ENCODE measurements at regions not wholly inside any gene's neighbourhood (a gene's known extent, or its start where the extent isn't known, plus 50 kb on each side); places are given as distances from the start of the nearest gene placed in this dataset.

DNA sequence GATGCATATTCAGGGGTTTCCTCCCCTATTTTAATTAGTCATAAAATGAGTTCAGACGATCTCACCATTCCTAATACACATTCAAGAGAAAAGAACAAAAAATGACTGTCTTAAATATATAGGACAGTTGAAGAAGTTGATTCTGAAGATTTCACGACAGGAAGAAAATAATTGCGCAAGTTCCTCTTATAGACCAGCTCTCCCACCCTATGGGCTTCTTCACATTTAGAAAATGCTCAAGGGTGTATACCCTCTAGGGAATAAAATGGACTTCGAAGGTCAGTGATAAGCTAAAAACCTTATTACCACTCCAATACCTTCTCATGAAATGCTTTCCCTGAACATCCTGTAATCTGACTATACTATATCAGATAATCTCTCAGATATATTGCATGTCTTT, 149.2 kb upstream of the TEX13C start:
- Mint-ChIP-seq H3K27ac (no peak overlapping the region), H3K36me3 (no peaks in the 10 kb centered on the region), H3K27me3 (no peaks in the 10 kb centered on the region), H3K4me1 (ENCODE audit: unreplicated experiment) (no peaks in the 10 kb centered on the region), H3K9me3 (no peaks in the 10 kb centered on the region), H3K4me3 (no peak overlapping the region)
- TF ChIP-seq, protein P1, sequence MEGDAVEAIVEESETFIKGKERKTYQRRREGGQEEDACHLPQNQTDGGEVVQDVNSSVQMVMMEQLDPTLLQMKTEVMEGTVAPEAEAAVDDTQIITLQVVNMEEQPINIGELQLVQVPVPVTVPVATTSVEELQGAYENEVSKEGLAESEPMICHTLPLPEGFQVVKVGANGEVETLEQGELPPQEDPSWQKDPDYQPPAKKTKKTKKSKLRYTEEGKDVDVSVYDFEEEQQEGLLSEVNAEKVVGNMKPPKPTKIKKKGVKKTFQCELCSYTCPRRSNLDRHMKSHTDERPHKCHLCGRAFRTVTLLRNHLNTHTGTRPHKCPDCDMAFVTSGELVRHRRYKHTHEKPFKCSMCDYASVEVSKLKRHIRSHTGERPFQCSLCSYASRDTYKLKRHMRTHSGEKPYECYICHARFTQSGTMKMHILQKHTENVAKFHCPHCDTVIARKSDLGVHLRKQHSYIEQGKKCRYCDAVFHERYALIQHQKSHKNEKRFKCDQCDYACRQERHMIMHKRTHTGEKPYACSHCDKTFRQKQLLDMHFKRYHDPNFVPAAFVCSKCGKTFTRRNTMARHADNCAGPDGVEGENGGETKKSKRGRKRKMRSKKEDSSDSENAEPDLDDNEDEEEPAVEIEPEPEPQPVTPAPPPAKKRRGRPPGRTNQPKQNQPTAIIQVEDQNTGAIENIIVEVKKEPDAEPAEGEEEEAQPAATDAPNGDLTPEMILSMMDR (conservative IDR thresholded peaks at IDR 0.05): no peak
- no peak for DNase-seq (ENCODE audit: extremely low spot score, unreplicated experiment)

DNA sequence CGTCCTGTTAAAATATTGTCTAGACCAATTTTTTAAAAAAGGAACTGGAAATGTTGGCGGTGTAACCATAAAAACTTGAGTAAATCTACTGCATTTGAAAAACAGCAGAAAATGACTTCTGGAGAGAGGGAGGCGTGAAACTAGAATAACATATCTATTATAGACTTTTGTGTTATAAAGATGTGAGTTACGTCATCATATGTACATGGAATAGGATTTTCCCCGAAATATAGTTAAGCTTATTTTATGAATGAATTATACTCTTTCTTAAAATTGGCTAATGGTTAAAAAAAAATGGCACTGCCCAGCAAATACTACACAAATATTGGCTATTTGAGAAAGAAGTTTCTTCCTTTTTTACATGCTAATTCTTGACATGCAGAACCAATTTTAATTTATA, 147.1 kb upstream of the TEX13C start:
- no peaks in the 10 kb centered on the region for H3K36me3 Mint-ChIP-seq
- TF ChIP-seq, protein P1 (conservative IDR thresholded peaks at IDR 0.05): no peak
- H3K27ac Mint-ChIP-seq: no peak overlapping the region
- DNase-seq (ENCODE audit: extremely low spot score, unreplicated experiment): no peak
- no peak overlapping the region for H3K4me3 Mint-ChIP-seq
- H3K9me3 Mint-ChIP-seq: no peaks in the 10 kb centered on the region
- no peaks in the 10 kb centered on the region for H3K27me3 Mint-ChIP-seq
- H3K4me1 Mint-ChIP-seq (ENCODE audit: unreplicated experiment): no peaks in the 10 kb centered on the region

GRCh38 chrX:125175991-125176584, 143.6 kb upstream of the TEX13C start:
- Mint-ChIP-seq H3K36me3 (no peaks in the 10 kb centered on the region), H3K4me3 (no peak overlapping the region), H3K27me3 (no peaks in the 10 kb centered on the region), H3K27ac (no peak overlapping the region), H3K9me3 (no peaks in the 10 kb centered on the region), H3K4me1 (ENCODE audit: unreplicated experiment) (no peaks in the 10 kb centered on the region)
- no peak for DNase-seq (ENCODE audit: extremely low spot score, unreplicated experiment)
- TF ChIP-seq, protein P1 (conservative IDR thresholded peaks at IDR 0.05): no peak

GRCh38 chrX:125193921-125194320, 125.8 kb upstream of the TEX13C start:
- no peaks in the 10 kb centered on the region for H3K4me1 Mint-ChIP-seq (ENCODE audit: unreplicated experiment)
- H3K4me3 Mint-ChIP-seq: no peak overlapping the region
- no peak overlapping the region for H3K27ac Mint-ChIP-seq
- TF ChIP-seq, protein P1 (conservative IDR thresholded peaks at IDR 0.05): no peak
- H3K36me3 Mint-ChIP-seq: no peaks in the 10 kb centered on the region
- no peak for DNase-seq (ENCODE audit: extremely low spot score, unreplicated experiment)
- peaks cover 32% of the 10 kb centered on the region for H3K27me3 Mint-ChIP-seq
- no peaks in the 10 kb centered on the region for H3K9me3 Mint-ChIP-seq

GRCh38 chrX:125198546-125198945, 121.1 kb upstream of the TEX13C start:
- Mint-ChIP-seq H3K4me1 (ENCODE audit: unreplicated experiment) (peaks cover 6% of the 10 kb centered on the region), H3K27me3 (peaks cover 69% of the 10 kb centered on the region), H3K9me3 (no peaks in the 10 kb centered on the region)

More at GRCh38 chrX:125198546-125198945, 121.1 kb upstream of the TEX13C start:
- Mint-ChIP-seq H3K4me3 (no peak overlapping the region), H3K36me3 (no peaks in the 10 kb centered on the region), H3K27ac (no peak overlapping the region)
- DNase-seq (ENCODE audit: extremely low spot score, unreplicated experiment): no peak
- TF ChIP-seq, protein P1 (conservative IDR thresholded peaks at IDR 0.05): no peak

Data from type B pancreatic cell (in vitro differentiated cells).